Astrocyte (in vitro differentiated cells and primary cell): ENCODE measurements at regions not wholly inside any gene's neighbourhood (a gene's known extent, or its start where the extent isn't known, plus 50 kb on each side); places are given as distances from the start of the nearest gene placed in this dataset.

Source experiments
- EZH2 ChIP-seq: IDR thresholded peaks from 2 replicates; pipeline ENCODE4 v1.6.1; 2012; ENCODE audit warnings: mild to moderate bottlenecking, low read length, inconsistent platforms; ENCODE audit not compliant: insufficient read depth
- TF ChIP-seq, protein P1 (sequence below): IDR thresholded peaks from 2 replicates; pipeline ENCODE4 v1.5.1; 2011; ENCODE audit warnings: low read depth, mild to moderate bottlenecking, inconsistent platforms, low read length, moderate library complexity; ENCODE audit not compliant: insufficient read depth

DNA sequence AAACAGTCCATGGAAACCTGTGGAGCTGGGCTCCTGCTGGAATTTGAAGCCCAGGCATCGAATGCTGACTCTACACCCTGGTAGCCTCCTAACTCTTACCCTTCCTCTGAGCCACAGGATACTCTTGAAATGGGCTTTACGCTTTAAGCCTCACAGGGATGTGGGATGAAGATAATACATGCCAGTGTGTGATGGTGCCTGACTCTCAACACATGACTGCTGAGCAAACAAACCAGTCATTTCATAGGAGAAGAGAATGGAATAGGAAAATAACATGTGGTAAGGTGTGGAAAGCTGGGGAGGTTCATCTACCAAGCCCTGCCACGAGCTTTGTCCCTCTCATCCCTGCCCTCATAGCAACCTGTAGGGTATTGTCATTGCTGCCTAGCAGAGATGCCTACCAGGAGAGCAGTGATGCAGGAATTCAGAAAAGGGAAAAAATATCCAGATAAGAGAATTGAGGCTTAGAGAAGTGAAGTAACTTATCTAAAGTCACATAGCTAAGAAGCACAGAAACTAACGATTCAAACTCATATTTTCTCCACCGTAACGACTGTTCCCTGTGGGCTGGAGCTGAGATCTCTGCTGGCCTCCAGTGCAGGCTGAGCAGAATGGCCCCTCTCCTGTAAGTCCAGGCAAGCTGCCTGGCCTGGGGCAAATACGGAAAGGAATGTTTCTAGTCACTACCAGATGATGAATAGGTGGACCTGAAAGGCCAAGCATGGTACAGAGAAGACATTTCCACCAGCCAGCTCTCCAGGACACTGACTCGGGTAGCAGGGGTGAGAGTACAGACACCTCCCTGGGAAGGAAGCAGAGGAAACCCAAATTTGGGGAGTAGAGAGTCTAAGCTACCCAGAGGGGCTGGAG is 90.2 kb upstream of the DUSP5 start:
- TF ChIP-seq EZH2 = no peak
- TF ChIP-seq, protein P1, sequence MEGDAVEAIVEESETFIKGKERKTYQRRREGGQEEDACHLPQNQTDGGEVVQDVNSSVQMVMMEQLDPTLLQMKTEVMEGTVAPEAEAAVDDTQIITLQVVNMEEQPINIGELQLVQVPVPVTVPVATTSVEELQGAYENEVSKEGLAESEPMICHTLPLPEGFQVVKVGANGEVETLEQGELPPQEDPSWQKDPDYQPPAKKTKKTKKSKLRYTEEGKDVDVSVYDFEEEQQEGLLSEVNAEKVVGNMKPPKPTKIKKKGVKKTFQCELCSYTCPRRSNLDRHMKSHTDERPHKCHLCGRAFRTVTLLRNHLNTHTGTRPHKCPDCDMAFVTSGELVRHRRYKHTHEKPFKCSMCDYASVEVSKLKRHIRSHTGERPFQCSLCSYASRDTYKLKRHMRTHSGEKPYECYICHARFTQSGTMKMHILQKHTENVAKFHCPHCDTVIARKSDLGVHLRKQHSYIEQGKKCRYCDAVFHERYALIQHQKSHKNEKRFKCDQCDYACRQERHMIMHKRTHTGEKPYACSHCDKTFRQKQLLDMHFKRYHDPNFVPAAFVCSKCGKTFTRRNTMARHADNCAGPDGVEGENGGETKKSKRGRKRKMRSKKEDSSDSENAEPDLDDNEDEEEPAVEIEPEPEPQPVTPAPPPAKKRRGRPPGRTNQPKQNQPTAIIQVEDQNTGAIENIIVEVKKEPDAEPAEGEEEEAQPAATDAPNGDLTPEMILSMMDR = no peak
